NB4 (cell line): ENCODE measurements at regions not wholly inside any gene's neighbourhood (a gene's known extent, or its start where the extent isn't known, plus 50 kb on each side); places are given as distances from the start of the nearest gene placed in this dataset.

Experiments
- DNase-seq: peaks from one replicate; pipeline ENCODE4 v3.0.0; 2010; ENCODE audit warnings: low read depth
- H3K4me3 ChIP-seq: one replicate; pipeline ENCODE4 v1.5.1; 2011; ENCODE audit warnings: mild to moderate bottlenecking, low read depth, low read length, moderate library complexity
- MYC ChIP-seq: IDR thresholded peaks from 2 replicates; pipeline ENCODE4 v1.6.1; 2011; ENCODE audit warnings: low read depth, low read length
- POLR2A ChIP-seq: IDR thresholded peaks from 2 replicates; pipeline ENCODE4 v1.6.1; 2011; ENCODE audit warnings: mild to moderate bottlenecking; ENCODE audit not compliant: insufficient read length; ENCODE audit errors: extremely low read depth
- TF ChIP-seq, protein P1 (sequence below): IDR thresholded peaks from 2 replicates; pipeline ENCODE4 v1.6.1; 2011; ENCODE audit warnings: low read depth, low read length
- TF ChIP-seq, protein P2 (sequence below): IDR thresholded peaks from one replicate; pipeline ENCODE4 v1.5.1; 2012; ENCODE audit warnings: low read depth, low read length

DNA sequence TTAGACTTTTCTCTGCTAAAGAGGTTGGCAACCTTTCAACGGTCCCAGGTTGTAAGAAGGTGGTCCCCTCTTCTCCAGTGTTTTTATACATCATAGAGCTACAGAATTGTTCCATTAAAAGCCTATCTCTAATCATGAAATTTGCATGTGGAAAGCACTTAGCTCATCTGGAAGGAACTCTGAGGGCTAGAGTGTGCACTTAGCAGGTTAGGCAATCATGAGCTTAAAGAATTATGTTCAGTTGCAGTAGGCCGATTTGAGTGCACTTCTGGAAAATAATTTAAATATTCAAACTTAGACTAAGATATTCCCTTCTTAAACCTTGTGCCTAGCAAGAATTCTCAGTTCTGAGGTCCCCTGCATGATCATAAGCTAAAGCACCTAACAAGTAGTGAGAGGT, 468.7 kb downstream of the SPATA31D1 start:
- DNase-seq = no peak
- no peak overlapping the region for H3K4me3 ChIP-seq
- no peak for TF ChIP-seq MYC
- TF ChIP-seq, protein P1, sequence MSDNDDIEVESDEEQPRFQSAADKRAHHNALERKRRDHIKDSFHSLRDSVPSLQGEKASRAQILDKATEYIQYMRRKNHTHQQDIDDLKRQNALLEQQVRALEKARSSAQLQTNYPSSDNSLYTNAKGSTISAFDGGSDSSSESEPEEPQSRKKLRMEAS = no peak
- TF ChIP-seq, protein P2, sequence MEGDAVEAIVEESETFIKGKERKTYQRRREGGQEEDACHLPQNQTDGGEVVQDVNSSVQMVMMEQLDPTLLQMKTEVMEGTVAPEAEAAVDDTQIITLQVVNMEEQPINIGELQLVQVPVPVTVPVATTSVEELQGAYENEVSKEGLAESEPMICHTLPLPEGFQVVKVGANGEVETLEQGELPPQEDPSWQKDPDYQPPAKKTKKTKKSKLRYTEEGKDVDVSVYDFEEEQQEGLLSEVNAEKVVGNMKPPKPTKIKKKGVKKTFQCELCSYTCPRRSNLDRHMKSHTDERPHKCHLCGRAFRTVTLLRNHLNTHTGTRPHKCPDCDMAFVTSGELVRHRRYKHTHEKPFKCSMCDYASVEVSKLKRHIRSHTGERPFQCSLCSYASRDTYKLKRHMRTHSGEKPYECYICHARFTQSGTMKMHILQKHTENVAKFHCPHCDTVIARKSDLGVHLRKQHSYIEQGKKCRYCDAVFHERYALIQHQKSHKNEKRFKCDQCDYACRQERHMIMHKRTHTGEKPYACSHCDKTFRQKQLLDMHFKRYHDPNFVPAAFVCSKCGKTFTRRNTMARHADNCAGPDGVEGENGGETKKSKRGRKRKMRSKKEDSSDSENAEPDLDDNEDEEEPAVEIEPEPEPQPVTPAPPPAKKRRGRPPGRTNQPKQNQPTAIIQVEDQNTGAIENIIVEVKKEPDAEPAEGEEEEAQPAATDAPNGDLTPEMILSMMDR = no peak
- TF ChIP-seq POLR2A = no peak

DNA sequence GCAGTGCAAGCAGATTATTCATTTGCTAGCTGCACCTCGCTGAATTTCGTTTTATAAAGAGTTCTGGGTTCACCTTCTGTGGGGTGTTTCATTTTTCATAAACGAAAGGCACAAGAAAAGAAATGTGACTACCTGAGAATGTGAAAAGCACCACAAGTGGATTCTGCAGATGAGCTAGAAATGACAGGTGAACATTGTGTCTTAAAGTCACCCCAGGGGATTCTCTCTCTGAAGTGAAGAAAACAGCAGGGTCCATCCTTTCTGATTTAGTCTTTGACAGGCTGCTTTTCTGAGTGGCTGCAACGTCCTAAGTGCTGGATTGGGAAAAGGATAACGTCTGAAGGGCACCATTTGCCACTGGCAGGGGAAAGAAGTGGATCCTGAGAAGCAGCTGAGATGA, 469.3 kb downstream of the SPATA31D1 start:
- no peak overlapping the region for H3K4me3 ChIP-seq
- TF ChIP-seq, protein P1 = no peak
- TF ChIP-seq MYC (no peak), POLR2A (no peak)
- TF ChIP-seq, protein P2 = no peak
- DNase-seq = no peak

DNA sequence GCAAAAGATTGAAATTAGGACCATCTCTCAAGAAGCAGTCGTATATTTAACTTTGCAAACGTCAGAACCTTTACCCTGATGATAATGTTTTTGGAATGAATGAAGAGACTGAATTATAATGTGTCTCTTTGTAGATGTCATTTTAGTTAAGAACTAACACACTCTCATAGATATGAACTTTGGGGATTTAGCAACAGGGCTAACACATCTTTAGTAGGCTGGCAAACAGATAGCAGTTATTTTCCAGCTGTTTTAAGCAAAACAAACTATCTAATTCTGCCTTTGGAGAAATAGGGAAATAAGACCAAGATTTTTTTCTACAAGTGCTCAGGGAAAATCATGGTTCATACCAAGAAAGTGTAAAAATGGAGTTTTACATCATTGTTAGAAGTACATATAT, 469.7 kb downstream of the SPATA31D1 start:
- TF ChIP-seq, protein P1 = no peak
- TF ChIP-seq MYC (no peak), POLR2A (no peak)
- TF ChIP-seq, protein P2 = no peak
- no peak overlapping the region for H3K4me3 ChIP-seq
- no peak for DNase-seq

DNA sequence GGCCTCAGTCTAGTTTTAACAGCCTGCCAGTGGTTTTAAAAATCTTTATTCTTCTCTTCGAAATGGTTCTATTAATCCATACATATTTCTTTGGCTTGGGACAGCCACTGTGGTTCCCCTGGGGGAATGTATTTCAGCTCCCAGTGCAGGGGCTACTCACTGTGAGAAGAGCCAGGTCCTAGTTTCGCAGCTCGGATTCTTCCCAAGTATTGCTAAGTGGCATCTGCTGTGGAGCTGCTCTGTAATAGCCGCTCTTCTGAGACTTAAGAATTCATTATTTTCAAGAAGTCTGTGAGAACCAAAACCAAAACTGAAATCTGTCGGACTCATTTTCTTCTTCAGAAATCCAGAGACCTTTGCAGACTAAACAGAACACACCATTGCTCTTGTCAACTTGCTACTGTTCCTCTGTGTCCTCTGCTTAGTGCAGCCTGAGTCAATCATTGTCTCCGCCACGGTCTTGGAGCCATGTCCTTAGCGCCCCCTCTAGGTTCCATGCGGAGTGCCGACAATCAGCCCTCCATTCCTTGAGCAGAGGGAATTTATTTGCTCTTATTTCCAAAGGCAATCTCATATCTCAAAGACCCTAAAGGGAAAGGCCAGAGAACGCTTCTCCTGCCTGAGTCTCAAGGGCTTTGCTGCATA, 478.2 kb downstream of the SPATA31D1 start:
- TF ChIP-seq, protein P2 = peak; percentile 8
- TF ChIP-seq, protein P1 = no peak
- H3K4me3 ChIP-seq = no peak overlapping the region
- peak; percentile 7 for DNase-seq

DNA sequence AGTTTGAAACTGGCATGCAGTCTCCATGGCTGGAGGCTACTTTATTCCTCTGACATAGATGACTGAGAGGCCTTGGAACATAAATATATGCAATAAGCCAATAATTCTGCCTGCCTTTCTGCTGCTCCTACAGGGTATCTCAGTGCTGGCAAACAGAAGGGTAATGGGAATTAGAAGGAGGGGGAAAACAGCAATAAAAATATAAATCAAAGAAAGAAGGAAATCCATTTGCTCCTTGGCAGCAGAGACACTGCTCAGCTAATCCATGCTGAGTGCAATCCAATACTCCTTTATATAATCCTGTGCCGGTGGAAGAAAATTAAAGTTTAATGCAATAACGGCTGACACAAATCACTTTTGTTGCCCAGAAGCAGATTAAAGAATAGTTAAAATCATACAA, 478.9 kb downstream of the SPATA31D1 start:
- no peak overlapping the region for H3K4me3 ChIP-seq
- TF ChIP-seq MYC = no peak
- TF ChIP-seq POLR2A = no peak
- TF ChIP-seq, protein P2 = no peak
- TF ChIP-seq, protein P1 = no peak

DNA sequence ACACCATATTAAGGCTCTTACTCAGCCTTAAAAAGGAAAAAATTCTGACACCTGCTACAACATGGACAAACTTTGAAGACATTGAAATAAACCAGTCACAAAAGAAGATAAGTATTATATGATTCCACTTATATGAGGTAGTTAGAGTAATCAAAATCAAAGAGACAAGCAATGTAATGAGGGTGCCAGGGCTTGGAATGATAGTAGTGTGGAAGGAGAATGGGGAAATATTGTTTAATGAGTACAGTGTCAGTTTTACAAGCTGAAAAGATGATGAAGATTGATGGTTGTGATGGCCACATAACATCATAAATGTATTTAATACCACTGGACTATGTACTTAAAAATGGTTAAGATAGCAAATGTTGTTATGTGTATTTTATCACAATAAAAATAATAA, 485.7 kb downstream of the SPATA31D1 start:
- TF ChIP-seq, protein P2 = no peak
- TF ChIP-seq, protein P1 = no peak
- TF ChIP-seq POLR2A (no peak), MYC (no peak)
- H3K4me3 ChIP-seq = no peak overlapping the region
- DNase-seq = no peak

More for the DNA sequence above, 478.9 kb downstream of the SPATA31D1 start:
- DNase-seq = no peak
